Stomach (tissue), 4 donors: ENCODE measurements at regions not wholly inside any gene's neighbourhood (a gene's known extent, or its start where the extent isn't known, plus 50 kb on each side); places are given as distances from the start of the nearest gene placed in this dataset.

Source experiments
- POLR2A ChIP-seq, 4 donors: fragments of 450-650 bp; IDR thresholded peaks; one replicate each; pipeline ENCODE4 v1.6.1; 2016; ENCODE audit warnings: antibody characterized with exemption in 4 of 4, control low read depth in 2 of 4, mild to moderate bottlenecking in 1 of 4, moderate library complexity in 1 of 4
- POLR2AphosphoS5 ChIP-seq, 3 donors: sonication (generic); formaldehyde crosslinking; IDR thresholded peaks; one replicate each; pipeline ENCODE4 v1.6.1; 2016; ENCODE audit warnings: antibody characterized with exemption in 3 of 3
- TF ChIP-seq, protein P1 (sequence below), 7 experiments: fragments of 450-650 bp in 4 of 7; fragments of 200-600 bp in 3 of 7; sonication (generic) in 3 of 7; IDR thresholded peaks; one replicate each; pipeline ENCODE4 v1.5.1; 2016 to 2019; ENCODE audit warnings: antibody characterized with exemption in 7 of 7, control low read depth in 2 of 7, mild to moderate bottlenecking in 1 of 7

DNA sequence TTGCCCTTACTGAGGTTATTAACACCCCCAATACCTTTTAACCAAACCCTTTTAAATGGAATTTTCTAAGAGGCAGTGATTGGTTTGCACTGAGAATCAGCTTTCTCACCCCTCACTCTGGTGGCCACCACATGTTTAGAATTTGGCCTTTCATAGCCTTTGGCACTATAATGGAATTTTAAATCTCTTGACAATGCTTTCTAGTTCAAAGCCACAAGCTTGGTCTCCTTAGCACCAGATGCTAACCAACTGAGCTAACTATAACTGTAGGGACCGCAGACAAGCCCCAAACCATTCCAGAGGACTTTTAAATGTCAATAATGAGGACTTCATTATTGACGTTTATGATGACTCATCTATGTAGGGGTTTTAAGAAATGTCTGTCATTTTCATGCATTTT is 238.7 kb upstream of the SNX7 start:
- TF ChIP-seq, protein P1, sequence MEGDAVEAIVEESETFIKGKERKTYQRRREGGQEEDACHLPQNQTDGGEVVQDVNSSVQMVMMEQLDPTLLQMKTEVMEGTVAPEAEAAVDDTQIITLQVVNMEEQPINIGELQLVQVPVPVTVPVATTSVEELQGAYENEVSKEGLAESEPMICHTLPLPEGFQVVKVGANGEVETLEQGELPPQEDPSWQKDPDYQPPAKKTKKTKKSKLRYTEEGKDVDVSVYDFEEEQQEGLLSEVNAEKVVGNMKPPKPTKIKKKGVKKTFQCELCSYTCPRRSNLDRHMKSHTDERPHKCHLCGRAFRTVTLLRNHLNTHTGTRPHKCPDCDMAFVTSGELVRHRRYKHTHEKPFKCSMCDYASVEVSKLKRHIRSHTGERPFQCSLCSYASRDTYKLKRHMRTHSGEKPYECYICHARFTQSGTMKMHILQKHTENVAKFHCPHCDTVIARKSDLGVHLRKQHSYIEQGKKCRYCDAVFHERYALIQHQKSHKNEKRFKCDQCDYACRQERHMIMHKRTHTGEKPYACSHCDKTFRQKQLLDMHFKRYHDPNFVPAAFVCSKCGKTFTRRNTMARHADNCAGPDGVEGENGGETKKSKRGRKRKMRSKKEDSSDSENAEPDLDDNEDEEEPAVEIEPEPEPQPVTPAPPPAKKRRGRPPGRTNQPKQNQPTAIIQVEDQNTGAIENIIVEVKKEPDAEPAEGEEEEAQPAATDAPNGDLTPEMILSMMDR (IDR thresholded peaks at IDR 0.05) = no peak
- no peak for TF ChIP-seq POLR2AphosphoS5 (IDR thresholded peaks at IDR 0.05)
- TF ChIP-seq POLR2A (IDR thresholded peaks at IDR 0.05) = no peak
